KBM-7 (cell line): ENCODE measurements at regions not wholly inside any gene's neighbourhood (a gene's known extent, or its start where the extent isn't known, plus 50 kb on each side); places are given as distances from the start of the nearest gene placed in this dataset.
A peak's percentile ranks its signal among the peaks of the same experiment; 100 is the strongest.
"Not testable (repeated sequence)": the region's sequence is repeated elsewhere in the genome, so short reads cannot be mapped to it uniquely, and the experiment has no call there.

ENCODE experiments used
- DNase-seq: peaks from one replicate; pipeline ENCODE4 v3.0.0-alpha.2; 2015
- in situ Hi-C: fragments of 300-500 bp; cut with MboI; formaldehyde crosslinking; loops from 2 replicates; pipeline ENCODE4 v1.14.3; 2020; ENCODE audit warnings: low sequenced_read_pairs, low pct_unique_long_range_greater_than_20kb, mixed read lengths

GRCh38 chr17:33709881-33710280 is 416.8 kb upstream of the ASIC2 start:
- no peak for DNase-seq
- in situ Hi-C loops: no loop called here

DNA sequence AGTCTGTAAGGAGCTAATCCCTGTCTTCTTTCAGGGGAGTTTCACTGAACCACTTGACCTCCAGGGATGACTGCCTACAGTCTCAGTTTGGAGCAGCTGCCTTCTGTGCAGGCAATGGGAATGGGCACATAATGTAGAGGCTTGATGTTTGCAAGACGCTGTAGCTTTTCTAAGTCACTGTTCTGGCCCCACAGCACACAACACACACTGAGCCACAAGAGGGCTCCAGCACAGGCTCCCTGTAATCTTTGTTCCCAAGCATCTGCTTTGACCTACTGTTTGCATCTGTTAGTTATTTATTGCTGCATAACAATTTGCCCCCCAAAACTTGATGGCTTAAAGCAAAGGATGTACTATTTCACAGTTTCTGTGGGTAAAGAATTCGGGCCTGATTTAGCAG is 419.0 kb upstream of the ASIC2 start:
- DNase-seq: no peak
- in situ Hi-C loops: no loop called here

- no peak for DNase-seq
- in situ Hi-C loops: no loop called here
Observed at GRCh38 chr17:33716957-33717356, 423.9 kb upstream of the ASIC2 start.

DNA sequence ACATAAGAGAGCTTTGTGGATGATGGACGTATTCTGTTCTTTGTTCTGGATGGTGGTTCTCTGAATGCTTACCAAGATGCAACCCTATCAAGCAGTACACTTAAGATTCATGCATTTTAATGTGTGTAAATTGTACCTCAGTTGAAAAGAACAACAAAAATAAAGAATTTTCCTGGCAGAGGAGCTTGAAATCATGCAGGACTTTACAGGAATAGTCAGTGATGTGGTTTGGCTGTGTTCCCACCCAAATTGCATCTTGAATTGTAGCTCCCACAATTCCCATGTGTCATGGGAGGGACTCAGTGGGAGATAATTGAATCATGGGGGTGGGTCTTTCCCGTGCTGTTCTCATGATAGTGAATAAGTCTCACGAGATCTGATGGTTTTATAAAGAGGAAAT is 430.6 kb upstream of the ASIC2 start:
- DNase-seq, in situ Hi-C loops: not testable (repeated sequence)

DNA sequence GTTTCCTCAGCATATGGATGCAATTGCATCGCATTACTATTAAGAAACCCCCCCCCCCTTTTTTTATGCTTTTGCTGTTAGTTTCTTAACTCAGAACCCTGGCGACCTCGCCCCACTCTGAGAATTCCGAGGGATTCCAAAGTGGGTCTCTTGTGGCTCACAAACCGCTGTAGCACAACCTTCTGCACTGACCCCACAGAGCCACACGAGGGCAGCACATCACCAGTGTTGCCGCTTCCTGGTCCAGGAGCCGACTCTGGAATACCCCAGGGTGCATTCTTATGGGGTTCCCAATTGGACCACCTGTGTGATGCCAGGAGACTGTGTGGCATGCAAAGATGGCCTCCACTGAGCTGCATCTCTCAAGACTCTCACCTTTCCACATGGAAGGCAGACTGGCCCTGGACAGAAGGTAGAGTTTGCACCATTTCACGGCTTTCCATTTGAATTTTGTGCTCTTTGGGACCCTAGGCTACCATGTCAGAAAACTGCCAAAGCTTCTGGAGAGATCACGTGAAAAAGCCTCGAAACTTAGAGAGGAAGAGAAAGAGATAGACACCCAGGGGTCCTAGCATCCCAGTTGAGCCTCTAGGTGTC is 432.7 kb upstream of the ASIC2 start:
- in situ Hi-C loops: no loop called here
- DNase-seq: peak; percentile 35

- DNase-seq: no peak
- in situ Hi-C loops: no loop called here
Observed at GRCh38 chr17:33730131-33730530, 437.0 kb upstream of the ASIC2 start.

GRCh38 chr17:33732116-33732515 is 439.0 kb upstream of the ASIC2 start:
- DNase-seq: peak; percentile 21

GRCh38 chr17:33739714-33740113 is 446.6 kb upstream of the ASIC2 start:
- in situ Hi-C loops: no loop called here
- DNase-seq: no peak

More at GRCh38 chr17:33732116-33732515, 439.0 kb upstream of the ASIC2 start:
- in situ Hi-C loops: no loop called here

DNA sequence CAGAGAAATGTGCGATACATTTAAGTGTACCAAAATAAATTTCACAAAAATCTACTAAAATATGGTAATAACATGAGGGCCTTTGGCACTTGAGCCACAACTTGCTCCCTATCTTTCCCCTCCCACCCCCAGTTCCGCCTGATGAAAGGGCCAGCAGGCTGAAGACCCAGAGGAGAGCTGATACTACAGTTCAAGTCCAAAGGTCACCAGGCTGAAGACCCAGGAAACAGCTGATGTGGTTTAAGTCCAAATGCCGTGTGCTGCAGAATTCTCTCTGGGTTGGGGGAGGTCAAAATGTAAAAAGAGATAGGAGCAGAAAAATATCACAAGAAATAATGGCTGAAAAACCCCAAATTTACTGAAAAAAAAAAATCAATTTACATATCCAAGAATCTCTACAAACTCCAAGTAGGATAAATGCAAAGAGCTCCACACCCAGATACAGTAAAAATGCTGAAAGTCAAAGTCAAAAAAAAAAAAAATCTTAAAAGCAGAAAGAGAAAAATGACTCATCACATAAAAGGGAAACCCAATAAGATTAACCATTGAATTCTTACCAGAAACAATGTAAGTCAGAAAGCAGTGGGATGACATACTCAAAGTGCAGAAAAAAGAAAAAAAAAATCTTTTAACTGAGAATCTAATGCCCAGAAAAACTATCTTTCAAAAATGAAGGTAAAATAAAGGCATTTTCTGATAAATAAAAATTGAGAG is 452.1 kb upstream of the ASIC2 start:
- in situ Hi-C loops: no loop called here
- DNase-seq: no peak

DNA sequence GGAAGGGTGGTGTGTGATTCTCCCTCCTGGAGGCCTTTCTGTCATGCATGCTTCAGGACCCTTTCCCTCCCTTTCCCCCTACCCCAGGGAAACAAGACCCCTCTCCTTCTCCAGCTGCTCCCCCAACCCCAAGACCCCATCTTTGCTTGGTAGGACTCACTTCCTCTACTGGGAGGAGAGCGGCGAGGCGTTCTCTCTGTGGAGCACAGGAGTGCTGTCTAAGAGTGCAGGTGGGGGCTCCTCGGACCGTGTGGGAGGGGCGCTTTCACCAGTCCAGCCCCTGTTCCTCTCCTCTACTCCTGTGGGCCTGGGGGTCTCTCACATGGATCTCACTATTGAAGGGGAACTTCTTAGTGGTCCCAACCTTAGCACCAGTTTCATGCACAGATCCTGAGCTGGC is 456.1 kb upstream of the ASIC2 start:
- in situ Hi-C loops: no loop called here
- DNase-seq: no peak

DNA sequence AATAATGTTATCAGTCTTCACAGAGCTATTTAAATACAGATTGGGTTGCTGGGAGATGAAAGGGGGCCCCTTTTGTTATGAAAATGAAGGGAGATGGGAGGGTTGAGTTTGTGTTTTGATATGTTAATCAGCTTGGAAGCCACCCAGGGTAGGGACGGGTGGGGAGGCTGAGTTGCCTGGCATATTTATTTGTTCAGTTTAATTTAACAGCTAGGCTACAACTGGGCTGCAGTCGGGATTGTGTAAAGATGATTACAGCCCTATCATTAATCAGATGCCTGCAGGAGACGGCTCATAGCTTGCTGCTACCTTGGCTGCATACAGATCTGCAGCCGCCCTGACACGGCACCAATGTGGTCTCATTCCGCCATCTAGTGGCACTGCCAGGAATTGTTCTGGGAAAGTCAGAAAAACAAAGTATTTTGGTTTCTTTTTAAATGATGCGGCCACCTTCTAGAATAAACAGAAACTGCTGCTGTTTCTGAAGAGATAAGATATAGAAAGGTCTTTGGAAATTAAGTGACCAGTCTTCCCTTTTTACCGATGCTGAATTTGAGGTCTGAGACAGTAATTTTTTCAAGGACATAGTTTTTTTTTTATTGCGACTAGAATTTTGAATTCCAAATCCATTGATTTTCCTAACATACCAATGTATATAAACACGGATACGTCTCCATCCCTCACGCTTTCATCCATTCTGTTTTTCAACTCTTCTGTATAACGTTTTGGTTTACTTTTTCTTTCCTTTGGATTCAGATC is 458.0 kb upstream of the ASIC2 start:
- in situ Hi-C loops: no loop called here
- DNase-seq: peak; percentile 59

- in situ Hi-C loops: no loop called here
- no peak for DNase-seq
Observed at GRCh38 chr17:33751702-33752065, 458.6 kb upstream of the ASIC2 start.

DNA sequence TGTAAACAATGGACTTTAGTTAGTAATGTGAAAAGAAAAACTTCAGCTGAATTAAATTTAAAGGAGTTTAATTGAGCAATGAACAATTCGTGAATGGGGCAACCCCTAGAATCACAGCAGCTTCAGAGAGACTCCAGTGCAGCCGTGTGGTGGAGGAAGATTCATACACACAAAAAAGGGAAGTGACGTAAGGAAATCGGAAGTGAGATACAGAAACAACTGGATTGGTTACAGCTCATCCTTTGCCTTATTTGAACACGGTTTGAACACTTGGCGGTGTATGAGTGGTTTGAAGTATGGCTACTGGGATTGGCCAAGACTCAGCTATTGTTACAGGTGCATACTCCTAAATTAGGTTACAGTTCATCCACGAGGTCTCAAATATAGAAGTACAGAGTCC is 460.4 kb upstream of the ASIC2 start:
- in situ Hi-C loops: no loop called here
- peak; percentile 32 for DNase-seq

DNA sequence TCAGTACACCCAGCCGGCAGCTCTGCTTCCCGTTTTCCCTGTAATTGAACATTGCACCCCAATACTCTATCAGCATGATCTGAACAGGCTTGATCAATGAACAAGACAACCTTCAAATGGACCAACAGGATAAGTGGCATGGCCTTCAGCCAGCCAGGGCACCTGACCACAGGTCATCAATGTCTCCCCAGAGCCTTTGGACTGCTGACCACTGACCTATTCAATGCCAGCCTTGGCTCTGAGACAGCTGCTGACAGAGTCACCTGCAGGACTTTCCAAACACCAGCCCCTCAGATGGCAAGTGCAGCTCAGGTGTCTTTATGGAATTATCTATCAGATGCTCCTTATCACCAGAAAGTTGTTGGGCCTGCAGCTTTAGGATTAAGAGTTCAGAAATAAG is 462.9 kb upstream of the ASIC2 start:
- in situ Hi-C loops: no loop called here
- no peak for DNase-seq

DNA sequence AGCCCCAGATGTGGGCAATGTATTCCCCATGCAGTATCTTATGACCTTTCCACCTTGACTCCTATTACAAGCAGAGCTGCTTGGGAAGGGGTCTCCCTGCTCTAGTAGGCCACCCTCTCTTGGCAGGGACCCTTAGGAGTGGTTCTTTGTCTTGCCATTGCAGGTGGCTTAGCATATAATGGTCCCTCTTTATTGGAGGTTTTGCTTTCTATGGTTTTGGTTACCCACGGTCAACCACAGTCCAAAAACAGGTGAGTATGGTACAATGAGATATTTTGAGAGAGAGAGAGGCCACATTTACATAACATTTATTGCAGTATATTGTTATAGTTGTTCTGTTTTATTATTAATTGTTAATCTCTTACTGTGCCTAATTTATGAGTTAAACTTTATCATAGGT is 472.8 kb upstream of the ASIC2 start:
- in situ Hi-C loops: no loop called here
- DNase-seq: no peak

- in situ Hi-C loops: no loop called here
- no peak for DNase-seq
Observed at GRCh38 chr17:33766721-33767120, 473.6 kb upstream of the ASIC2 start.

GRCh38 chr17:33769066-33769465 is 476.0 kb upstream of the ASIC2 start:
- in situ Hi-C loops: no loop called here
- no peak for DNase-seq

GRCh38 chr17:33776304-33776703 is 478.8 kb upstream of the CCL2 start:
- in situ Hi-C loops: loop anchor here (25.0 kb wide), 1 partner anchor 386 kb away; no protein-coding TSS in a partner anchor

DNA sequence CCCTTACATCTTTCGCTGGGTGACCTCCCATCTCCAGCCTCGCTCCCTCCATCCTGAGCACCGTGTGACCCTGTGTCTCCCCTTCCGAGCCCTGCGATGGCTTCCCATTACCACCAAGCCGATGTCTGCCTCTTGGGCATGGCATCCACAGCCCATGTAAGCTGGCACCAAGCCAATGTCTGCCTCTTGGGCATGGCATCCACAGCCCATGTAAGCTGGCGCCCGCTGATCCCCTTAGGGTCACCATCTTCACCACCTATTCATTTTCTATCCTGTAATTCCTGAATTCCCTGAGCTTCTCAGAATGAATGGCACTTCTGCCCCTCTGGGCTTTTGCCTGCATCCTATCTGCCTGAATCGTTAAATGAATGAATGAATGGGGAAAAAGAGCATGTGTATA is 478.2 kb upstream of the CCL2 start:
- DNase-seq: no peak
- in situ Hi-C loops: loop anchor here (25.0 kb wide), 1 partner anchor 385 kb away; no protein-coding TSS in a partner anchor

More at GRCh38 chr17:33776304-33776703, 478.8 kb upstream of the CCL2 start:
- DNase-seq: no peak

DNA sequence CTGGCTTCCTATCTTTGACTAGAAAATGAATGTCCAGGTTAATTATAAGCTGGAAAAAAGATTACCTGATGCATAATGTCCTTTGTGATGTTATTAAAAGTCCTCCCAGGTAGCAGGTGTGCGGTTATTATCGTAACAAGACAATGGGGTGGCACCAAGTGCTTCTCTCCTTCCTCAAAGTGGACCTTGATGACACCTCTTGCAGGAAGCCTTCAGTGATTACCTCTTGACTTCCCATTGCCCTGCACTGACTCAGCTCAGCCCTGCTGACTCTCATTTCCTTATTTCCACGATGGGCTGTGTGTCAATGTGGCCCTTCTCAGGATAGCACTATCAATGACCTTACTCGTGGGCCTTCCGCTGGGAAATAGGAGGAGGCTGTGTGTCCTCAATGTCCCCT is 477.4 kb upstream of the CCL2 start:
- no peak for DNase-seq
- in situ Hi-C loops: loop anchor here (25.0 kb wide), 1 partner anchor 385 kb away; no protein-coding TSS in a partner anchor
